ENCODE measurements at regions not wholly inside any gene's neighbourhood (a gene's known extent, or its start where the extent isn't known, plus 50 kb on each side); places are given as distances from the start of the nearest gene placed in this dataset.

DNA sequence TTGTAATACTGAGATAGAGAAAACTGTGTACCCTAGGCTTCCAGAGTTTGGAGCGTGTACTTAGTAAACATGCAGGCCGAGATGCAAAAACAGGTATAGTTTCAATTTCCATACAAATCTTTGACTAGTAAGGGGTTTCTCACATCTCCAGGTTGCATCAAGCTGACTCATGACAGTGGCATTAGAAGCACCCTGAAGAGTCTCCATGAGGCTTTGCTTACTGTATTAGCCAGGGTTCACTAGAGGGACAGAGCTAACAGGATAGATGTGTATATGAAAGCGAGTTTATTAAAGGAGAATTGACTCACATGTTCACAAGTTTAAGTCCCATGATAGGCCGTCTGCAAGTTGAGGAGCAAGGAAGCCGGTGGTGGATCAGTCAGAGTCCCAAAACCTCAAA lies 275.3 kb upstream of the CDH6 start:
- no peaks in the 10 kb centered on the region for H3K36me3 ChIP-seq
- no peak overlapping the region for H3K9ac ChIP-seq
- H3K27ac ChIP-seq = no peak overlapping the region
- no peaks in the 10 kb centered on the region for H3K9me3 ChIP-seq
- H3K4me3 ChIP-seq = no peak overlapping the region
- no peak for TF ChIP-seq Cebpa-rat (IDR thresholded peaks at IDR 0.05)
- H3K4me1 ChIP-seq = 0 out of 2 replicates have a peak, but pooled peaks cover 6% of the 10 kb centered on the region
- no peak overlapping the region for H3K4me2 ChIP-seq
- H4K20me1 ChIP-seq = no peaks in the 10 kb centered on the region
- no peaks in the 10 kb centered on the region for H3K27me3 ChIP-seq

DNA sequence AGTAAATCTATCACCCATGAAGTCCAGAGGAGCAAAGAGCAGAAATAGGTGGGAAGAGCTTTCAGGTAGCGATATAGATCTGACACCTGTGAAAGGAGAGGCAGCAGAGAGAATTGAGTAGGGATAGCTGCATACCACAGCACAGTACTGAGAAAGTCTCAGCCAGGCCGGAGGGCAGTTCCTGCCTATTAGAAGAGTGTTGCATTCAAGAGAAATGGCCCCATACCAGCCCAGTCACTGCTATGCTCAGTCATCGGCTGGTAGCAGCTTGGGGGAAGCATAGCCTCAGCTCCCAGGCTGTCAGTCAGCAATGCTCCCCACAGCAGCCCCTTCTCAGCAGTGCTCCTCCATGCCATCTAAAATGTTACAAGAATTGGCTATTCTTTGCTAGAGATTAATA lies 285.1 kb upstream of the CDH6 start:
- H4K20me1 ChIP-seq = no peaks in the 10 kb centered on the region
- TF ChIP-seq Cebpa-rat (IDR thresholded peaks at IDR 0.05) = no peak

DNA sequence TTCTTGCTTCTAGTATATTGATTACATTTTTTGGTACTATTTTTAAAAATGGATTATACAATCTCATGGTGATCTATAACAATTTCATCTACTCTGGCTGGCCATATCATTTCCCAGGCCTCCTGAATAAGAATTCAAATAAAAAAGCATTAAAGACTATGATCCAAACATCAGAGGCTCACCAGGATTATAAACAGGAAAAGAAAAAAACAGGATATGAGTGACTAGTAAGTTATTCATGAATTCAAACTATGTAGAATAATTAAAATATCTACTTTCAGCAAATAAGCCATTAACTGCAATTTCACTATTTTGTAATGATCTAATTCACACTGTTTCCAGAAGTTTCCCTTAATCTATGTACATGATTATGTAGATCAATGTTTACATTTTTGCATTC lies 293.1 kb upstream of the CDH6 start:
- no peaks in the 10 kb centered on the region for H3K27me3 ChIP-seq
- H3K9me3 ChIP-seq = no peaks in the 10 kb centered on the region
- no peak overlapping the region for H3K27ac ChIP-seq
- no peaks in the 10 kb centered on the region for H3K36me3 ChIP-seq
- no peaks in the 10 kb centered on the region for H4K20me1 ChIP-seq
- no peaks in the 10 kb centered on the region for H3K4me1 ChIP-seq
- H3K4me2 ChIP-seq = no peak overlapping the region
- no peak for TF ChIP-seq Cebpa-rat (IDR thresholded peaks at IDR 0.05)
- no peak overlapping the region for H3K4me3 ChIP-seq
- no peak overlapping the region for H3K9ac ChIP-seq

More for the DNA sequence above, 285.1 kb upstream of the CDH6 start:
- H3K4me3 ChIP-seq = no peak overlapping the region
- H3K9me3 ChIP-seq = no peaks in the 10 kb centered on the region
- no peak overlapping the region for H3K27ac ChIP-seq
- H3K4me1 ChIP-seq = 0 out of 2 replicates have a peak, but pooled peaks cover 4% of the 10 kb centered on the region
- H3K27me3 ChIP-seq = no peaks in the 10 kb centered on the region
- no peaks in the 10 kb centered on the region for H3K36me3 ChIP-seq
- no peak overlapping the region for H3K9ac ChIP-seq
- no peak overlapping the region for H3K4me2 ChIP-seq

DNA sequence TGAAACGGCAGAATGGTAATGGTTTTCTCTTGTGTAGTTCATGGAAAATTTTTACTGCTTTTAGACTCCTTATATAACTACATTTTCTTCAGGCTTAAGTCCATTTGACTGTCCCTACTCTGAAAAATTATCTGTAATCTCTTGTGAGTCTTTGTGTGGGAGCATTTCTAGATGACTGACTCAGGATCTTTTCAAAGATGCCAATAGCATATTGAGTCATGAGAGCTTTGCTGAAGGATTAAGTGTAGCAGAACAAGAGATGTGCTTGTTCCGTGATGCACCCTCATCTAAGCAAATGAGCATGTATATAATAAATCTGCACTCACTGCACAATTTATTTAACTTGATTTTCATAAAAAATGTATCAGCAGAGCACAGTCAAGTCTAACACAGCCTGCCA lies 298.7 kb upstream of the CDH6 start:
- TF ChIP-seq Cebpa-rat (IDR thresholded peaks at IDR 0.05) = no peak
- Histone ChIP-seq H3K9ac (no peak overlapping the region), H3K27me3 (no peaks in the 10 kb centered on the region)

DNA sequence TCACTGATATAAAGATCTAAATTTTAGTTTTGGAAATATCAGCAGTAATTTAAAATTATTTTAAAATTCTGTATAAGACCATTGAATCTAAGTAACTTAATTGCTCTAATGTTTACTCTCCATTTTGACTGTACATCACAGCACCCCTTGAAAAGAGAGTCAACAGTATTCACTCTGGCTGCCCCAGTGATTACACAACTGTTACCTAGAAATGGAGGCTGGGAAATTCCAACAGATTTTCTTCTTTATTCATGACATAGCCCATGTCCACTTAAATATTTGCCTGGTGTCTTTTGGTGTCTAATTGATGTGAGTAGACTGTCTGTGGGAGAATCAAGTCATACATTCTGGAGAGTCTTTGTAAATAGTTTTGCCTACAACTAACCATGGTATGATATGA lies 301.8 kb upstream of the CDH6 start:
- Histone ChIP-seq H3K4me2 (no peak overlapping the region), H3K9me3 (no peaks in the 10 kb centered on the region), H3K9ac (no peak overlapping the region), H3K27me3 (no peaks in the 10 kb centered on the region), H3K36me3 (no peaks in the 10 kb centered on the region), H3K4me3 (no peak overlapping the region), H3K4me1 (no peaks in the 10 kb centered on the region), H4K20me1 (no peaks in the 10 kb centered on the region), H3K27ac (no peak overlapping the region)
- no peak for TF ChIP-seq Cebpa-rat (IDR thresholded peaks at IDR 0.05)

More for the DNA sequence above, 298.7 kb upstream of the CDH6 start:
- Histone ChIP-seq H3K27ac (no peak overlapping the region), H3K4me3 (no peak overlapping the region), H3K36me3 (no peaks in the 10 kb centered on the region), H3K4me2 (no peak overlapping the region), H4K20me1 (no peaks in the 10 kb centered on the region), H3K4me1 (no peaks in the 10 kb centered on the region), H3K9me3 (no peaks in the 10 kb centered on the region)

DNA sequence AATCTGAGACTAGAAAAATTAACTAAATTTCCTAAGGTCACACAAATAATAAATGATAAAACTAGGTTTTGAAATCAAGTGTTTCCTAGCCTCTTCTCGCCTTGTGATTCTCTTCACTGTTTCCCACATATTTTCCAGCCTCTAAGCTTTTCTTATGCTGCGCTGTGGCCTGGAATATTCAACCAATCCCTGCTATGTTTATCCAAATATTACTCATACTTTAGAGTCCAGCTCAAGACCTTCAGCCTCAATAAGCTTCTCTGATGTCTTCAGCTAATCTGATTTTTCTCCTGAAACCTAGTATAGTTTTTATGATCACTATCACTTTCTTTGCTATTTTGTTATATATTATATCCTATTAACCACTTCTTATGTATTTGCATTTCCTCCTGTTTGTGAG lies 303.1 kb upstream of the CDH6 start:
- no peaks in the 10 kb centered on the region for H3K9me3 ChIP-seq
- H3K4me2 ChIP-seq = no peak overlapping the region
- no peaks in the 10 kb centered on the region for H4K20me1 ChIP-seq
- no peak for TF ChIP-seq Cebpa-rat (IDR thresholded peaks at IDR 0.05)
- H3K4me1 ChIP-seq = no peaks in the 10 kb centered on the region
- H3K27me3 ChIP-seq = no peaks in the 10 kb centered on the region
- no peak overlapping the region for H3K4me3 ChIP-seq
- no peak overlapping the region for H3K27ac ChIP-seq
- no peak overlapping the region for H3K9ac ChIP-seq
- H3K36me3 ChIP-seq = no peaks in the 10 kb centered on the region

DNA sequence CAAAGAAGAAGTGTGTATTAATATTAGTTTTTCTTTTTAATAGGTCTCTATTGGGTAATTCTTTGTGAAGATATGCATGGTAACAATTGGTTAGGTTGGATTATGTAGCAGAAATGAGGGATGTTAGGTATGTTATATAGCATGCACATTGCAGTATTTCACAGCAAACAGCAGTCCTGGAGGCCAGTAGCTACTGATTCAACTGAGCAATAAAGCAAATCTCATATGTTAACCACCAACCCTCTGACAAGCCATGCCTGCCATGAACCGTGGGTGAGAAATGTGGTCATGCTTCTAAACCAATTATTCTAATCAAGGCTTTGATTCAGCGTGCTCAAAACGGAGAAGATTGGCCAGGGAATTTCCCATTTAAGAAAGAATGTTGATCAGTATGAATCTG lies 313.0 kb upstream of the CDH6 start:
- Histone ChIP-seq H3K27ac (no peak overlapping the region), H3K9me3 (no peaks in the 10 kb centered on the region; the same call in 1 of the 2 replicates), H3K36me3 (no peaks in the 10 kb centered on the region), H4K20me1 (no peaks in the 10 kb centered on the region), H3K4me1 (no peaks in the 10 kb centered on the region), H3K4me3 (no peak overlapping the region), H3K27me3 (no peaks in the 10 kb centered on the region), H3K9ac (no peak overlapping the region), H3K4me2 (no peak overlapping the region)
- TF ChIP-seq Cebpa-rat (IDR thresholded peaks at IDR 0.05) = no peak

DNA sequence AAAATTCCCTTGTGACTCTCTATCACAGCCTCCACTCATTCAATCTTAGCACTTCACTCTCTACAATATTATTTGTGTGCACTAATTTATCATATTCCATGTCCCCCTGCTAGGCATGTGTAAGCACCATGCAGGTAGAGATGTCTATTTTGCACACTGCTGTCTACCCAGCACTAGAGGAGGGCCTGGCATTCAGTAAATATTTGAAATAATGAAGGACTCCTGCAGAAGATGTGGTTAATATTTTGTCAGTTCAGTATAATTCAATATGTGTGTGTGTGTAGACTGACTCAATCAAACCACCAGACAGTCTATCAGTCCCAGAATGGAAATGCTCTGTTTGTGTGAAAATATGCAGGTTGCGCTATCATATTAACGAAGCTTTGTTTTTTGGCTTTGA lies 313.6 kb upstream of the CDH6 start:
- no peak overlapping the region for H3K4me3 ChIP-seq
- H4K20me1 ChIP-seq = no peaks in the 10 kb centered on the region
- H3K36me3 ChIP-seq = no peaks in the 10 kb centered on the region
- TF ChIP-seq Cebpa-rat (IDR thresholded peaks at IDR 0.05) = no peak
- H3K4me1 ChIP-seq = no peaks in the 10 kb centered on the region
- H3K9ac ChIP-seq = no peak overlapping the region
- no peak overlapping the region for H3K27ac ChIP-seq
- no peak overlapping the region for H3K4me2 ChIP-seq
- H3K9me3 ChIP-seq = no peaks in the 10 kb centered on the region; the same call in 1 of the 2 replicates
- no peaks in the 10 kb centered on the region for H3K27me3 ChIP-seq

DNA sequence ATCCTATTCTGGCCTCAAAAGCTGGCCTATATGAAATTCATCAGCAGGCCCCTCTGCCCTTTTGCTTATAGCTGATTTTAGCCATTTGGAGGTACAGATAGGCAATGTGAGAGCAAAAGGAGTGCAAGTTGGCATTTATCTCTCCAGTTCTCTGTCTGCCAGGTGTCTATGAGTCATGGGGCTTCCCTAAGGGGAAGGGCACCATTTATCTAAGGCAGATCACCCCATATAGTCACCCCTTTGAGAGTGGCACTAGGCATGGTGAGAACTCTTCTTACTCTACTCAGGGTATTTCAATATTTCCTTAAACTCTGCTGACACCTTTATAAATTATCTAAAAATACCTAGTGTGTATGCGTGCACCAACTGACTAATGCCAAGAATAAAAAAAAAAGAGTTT lies 314.7 kb upstream of the CDH6 start:
- no peak for TF ChIP-seq Cebpa-rat (IDR thresholded peaks at IDR 0.05)
- no peaks in the 10 kb centered on the region for H3K9me3 ChIP-seq
- H4K20me1 ChIP-seq = no peaks in the 10 kb centered on the region
- H3K9ac ChIP-seq = no peak overlapping the region
- H3K27ac ChIP-seq = no peak overlapping the region
- no peak overlapping the region for H3K4me3 ChIP-seq
- no peaks in the 10 kb centered on the region for H3K4me1 ChIP-seq
- H3K36me3 ChIP-seq = no peaks in the 10 kb centered on the region
- no peaks in the 10 kb centered on the region for H3K27me3 ChIP-seq
- H3K4me2 ChIP-seq = no peak overlapping the region

DNA sequence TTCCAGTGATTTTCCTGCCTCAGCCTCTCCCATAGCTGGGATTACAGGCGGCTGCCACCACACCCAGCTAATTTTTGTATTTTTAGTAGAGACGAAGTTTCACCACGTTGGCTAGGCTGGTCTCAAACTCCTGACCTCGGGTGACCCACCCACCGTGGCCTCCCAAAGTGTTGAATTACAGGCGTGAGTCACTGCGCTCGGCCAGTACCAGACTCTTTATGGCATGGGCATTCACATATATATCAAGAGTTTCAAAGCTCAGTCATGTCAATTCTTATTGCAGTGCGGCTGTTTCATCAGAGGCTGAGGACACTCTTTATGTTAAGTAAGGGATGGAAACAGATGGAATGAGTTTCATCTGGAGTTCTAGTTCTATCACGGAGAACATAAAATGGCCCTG lies 315.2 kb upstream of the CDH6 start:
- Histone ChIP-seq H3K4me1 (no peaks in the 10 kb centered on the region), H3K4me2 (no peak overlapping the region), H3K27me3 (no peaks in the 10 kb centered on the region), H3K36me3 (no peaks in the 10 kb centered on the region), H3K9me3 (no peaks in the 10 kb centered on the region), H4K20me1 (no peaks in the 10 kb centered on the region), H3K4me3 (no peak overlapping the region), H3K9ac (no peak overlapping the region), H3K27ac (no peak overlapping the region)
- TF ChIP-seq Cebpa-rat (IDR thresholded peaks at IDR 0.05) = no peak

All from BLaER1 (cell line).